Parathyroid adenoma (tissue), 2 donors: ENCODE measurements at regions not wholly inside any gene's neighbourhood (a gene's known extent, or its start where the extent isn't known, plus 50 kb on each side); places are given as distances from the start of the nearest gene placed in this dataset.

Experiments used
- H2AFZ ChIP-seq: fragments of 300-600 bp; sonication (generic); one replicate; pipeline ENCODE4 v1.7.0; 2017; ENCODE audit warnings: antibody characterized with exemption, mild to moderate bottlenecking
- H3K27ac ChIP-seq: fragments of 300-600 bp; sonication (generic); one replicate; pipeline ENCODE4 v1.7.0; 2017
- H3K27me3 ChIP-seq: fragments of 300-600 bp; sonication (generic); one replicate; pipeline ENCODE4 v1.7.0; 2017; ENCODE audit warnings: low read length; ENCODE audit not compliant: control insufficient read depth, insufficient read depth
- H3K36me3 ChIP-seq: fragments of 300-600 bp; sonication (generic); one replicate; pipeline ENCODE4 v1.7.0; 2017; ENCODE audit warnings: low read length; ENCODE audit not compliant: control insufficient read depth, insufficient read depth
- H3K4me1 ChIP-seq: fragments of 300-600 bp; sonication (generic); one replicate; pipeline ENCODE4 v1.7.0; 2017; ENCODE audit warnings: control low read depth
- H3K4me2 ChIP-seq: fragments of 300-600 bp; sonication (generic); one replicate; pipeline ENCODE4 v1.7.0; 2017; ENCODE audit warnings: low read length
- H3K4me3 ChIP-seq: fragments of 300-600 bp; sonication (generic); one replicate; pipeline ENCODE4 v1.7.0; 2017; ENCODE audit warnings: low read depth, low read length
- H3K79me2 ChIP-seq: fragments of 300-600 bp; sonication (generic); one replicate; pipeline ENCODE4 v1.7.0; 2017; ENCODE audit warnings: control low read depth
- H3K9ac ChIP-seq: fragments of 300-600 bp; sonication (generic); one replicate; pipeline ENCODE4 v1.7.0; 2017; ENCODE audit warnings: mild to moderate bottlenecking
- H3K9me3 ChIP-seq: fragments of 300-600 bp; sonication (generic); one replicate; pipeline ENCODE4 v1.7.0; 2017; ENCODE audit warnings: low read length; ENCODE audit not compliant: control insufficient read depth
- TF ChIP-seq, protein P1 (sequence below): fragments of 300-600 bp; sonication (generic); IDR thresholded peaks from one replicate; pipeline ENCODE4 v1.7.0; 2017; ENCODE audit warnings: antibody characterized with exemption, mild to moderate bottlenecking
- donor health status: primary hyperparathyroidism.

DNA sequence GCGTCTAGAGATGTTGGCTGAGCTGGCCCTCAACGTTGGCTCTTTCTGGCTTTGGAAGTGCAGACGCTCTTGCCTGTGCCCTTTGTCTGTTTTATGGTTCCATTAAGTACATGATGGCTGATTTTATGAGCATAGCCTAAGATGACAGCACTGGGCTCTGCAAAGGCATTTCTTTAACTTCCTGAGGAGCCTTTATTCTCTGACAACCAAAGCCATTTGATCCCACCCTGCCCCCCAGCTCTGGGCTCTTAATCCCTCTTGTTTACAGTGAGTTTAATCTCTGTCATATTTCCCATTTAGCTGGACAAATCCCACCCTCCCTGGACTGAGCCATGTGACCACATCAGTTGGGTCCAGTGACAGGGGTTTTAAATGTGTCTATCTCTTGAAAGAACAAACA, 195.9 kb downstream of the ACKR3 start:
- TF ChIP-seq, protein P1, sequence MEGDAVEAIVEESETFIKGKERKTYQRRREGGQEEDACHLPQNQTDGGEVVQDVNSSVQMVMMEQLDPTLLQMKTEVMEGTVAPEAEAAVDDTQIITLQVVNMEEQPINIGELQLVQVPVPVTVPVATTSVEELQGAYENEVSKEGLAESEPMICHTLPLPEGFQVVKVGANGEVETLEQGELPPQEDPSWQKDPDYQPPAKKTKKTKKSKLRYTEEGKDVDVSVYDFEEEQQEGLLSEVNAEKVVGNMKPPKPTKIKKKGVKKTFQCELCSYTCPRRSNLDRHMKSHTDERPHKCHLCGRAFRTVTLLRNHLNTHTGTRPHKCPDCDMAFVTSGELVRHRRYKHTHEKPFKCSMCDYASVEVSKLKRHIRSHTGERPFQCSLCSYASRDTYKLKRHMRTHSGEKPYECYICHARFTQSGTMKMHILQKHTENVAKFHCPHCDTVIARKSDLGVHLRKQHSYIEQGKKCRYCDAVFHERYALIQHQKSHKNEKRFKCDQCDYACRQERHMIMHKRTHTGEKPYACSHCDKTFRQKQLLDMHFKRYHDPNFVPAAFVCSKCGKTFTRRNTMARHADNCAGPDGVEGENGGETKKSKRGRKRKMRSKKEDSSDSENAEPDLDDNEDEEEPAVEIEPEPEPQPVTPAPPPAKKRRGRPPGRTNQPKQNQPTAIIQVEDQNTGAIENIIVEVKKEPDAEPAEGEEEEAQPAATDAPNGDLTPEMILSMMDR = no peak
- no peaks in the 10 kb centered on the region for H3K79me2 ChIP-seq
- no peaks in the 10 kb centered on the region for H3K27me3 ChIP-seq
- no peak overlapping the region for H2AFZ ChIP-seq
- no peaks in the 10 kb centered on the region for H3K36me3 ChIP-seq
- no peak overlapping the region for H3K4me2 ChIP-seq
- H3K27ac ChIP-seq = no peak overlapping the region
- no peak overlapping the region for H3K9ac ChIP-seq
- H3K9me3 ChIP-seq = no peaks in the 10 kb centered on the region
- no peaks in the 10 kb centered on the region for H3K4me1 ChIP-seq
- no peak overlapping the region for H3K4me3 ChIP-seq

DNA sequence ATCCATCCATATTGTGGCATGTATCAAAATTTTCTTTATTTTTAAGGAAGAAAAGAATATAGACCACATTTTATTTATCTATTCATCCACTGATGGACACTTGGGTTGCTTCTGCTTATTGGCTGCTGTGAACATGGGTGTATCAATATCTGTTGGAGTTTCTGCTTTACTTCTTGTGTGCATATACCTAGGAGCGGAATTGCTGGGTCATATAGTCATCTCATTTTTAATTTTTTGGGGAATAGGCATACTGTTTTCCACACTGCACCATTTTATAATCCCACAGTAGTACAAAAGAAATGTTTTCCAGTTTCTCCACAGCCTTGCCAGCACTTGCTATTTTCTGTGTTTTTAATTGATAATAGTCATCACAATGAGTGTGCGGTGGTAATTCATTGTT, 197.2 kb downstream of the ACKR3 start:
- Histone ChIP-seq H3K9ac (no peak overlapping the region), H3K27me3 (no peaks in the 10 kb centered on the region), H2AFZ (no peak overlapping the region), H3K9me3 (no peaks in the 10 kb centered on the region), H3K4me2 (no peak overlapping the region), H3K27ac (no peak overlapping the region), H3K36me3 (no peaks in the 10 kb centered on the region), H3K4me1 (no peaks in the 10 kb centered on the region), H3K4me3 (no peak overlapping the region), H3K79me2 (no peaks in the 10 kb centered on the region)
- TF ChIP-seq, protein P1 = no peak

DNA sequence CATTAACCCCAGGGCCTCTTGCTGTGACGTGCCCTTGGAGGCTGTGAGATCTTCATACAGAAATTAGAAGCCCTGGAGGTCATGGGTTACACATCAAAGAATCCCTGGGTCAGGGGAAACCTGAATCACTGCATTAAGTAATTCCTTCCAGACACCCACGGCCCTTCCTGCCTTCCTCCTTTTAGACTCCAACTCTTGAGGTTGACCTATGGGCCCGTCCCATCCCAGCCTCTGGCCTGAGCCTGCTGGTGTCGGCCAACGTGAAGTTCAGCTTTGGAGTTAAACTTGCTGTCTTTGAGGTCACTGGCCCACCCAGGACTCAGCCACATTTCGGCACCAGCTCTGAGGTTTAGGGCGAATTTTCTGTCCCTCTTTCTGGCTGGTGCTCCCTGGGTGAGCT, 198.3 kb downstream of the ACKR3 start:
- Histone ChIP-seq H3K4me2 (no peak overlapping the region), H3K27ac (no peak overlapping the region), H3K4me3 (no peak overlapping the region), H3K9ac (no peak overlapping the region), H3K4me1 (no peaks in the 10 kb centered on the region), H3K79me2 (no peaks in the 10 kb centered on the region), H2AFZ (no peak overlapping the region), H3K36me3 (no peaks in the 10 kb centered on the region), H3K9me3 (no peaks in the 10 kb centered on the region), H3K27me3 (no peaks in the 10 kb centered on the region)
- TF ChIP-seq, protein P1 = no peak

DNA sequence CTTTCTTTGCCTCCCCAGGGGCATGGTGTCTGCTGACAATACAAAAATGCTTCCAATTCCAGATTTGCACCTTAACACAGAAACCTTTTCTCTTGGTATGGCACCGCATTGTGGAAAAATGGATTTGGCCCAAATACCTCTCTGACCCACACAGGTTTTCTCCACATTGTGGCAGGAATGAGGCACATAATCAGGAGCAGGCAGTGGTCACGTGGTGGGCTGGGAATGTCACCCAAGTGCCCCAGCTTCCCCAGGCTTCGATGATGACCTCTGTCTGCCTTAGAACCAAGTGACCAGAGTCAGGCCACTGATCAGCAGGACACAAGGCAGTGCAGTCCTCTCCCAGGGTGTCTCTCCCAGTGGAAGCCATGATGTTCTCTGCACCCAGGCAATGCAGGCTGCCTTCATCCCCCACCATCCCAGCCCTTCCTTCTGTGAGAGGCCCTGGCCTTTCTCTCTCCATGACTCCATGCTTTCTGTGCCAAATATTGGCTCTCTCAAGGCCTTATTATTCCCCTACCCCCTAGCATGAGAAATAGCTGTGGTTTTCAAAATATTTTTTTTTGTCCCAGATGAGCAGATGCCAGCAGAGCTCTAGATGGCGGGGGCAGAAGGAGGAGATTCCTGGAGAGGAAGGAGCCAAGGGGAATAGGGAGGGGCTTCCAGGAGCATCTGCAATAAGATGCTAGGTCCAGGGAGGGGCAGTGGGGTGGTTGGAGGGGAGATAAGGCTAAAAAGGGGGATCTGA, 198.9 kb downstream of the ACKR3 start:
- Histone ChIP-seq H2AFZ (no peak overlapping the region), H3K9ac (no peak overlapping the region), H3K36me3 (no peaks in the 10 kb centered on the region), H3K27me3 (no peaks in the 10 kb centered on the region), H3K4me2 (no peak overlapping the region), H3K79me2 (no peaks in the 10 kb centered on the region), H3K4me1 (no peaks in the 10 kb centered on the region), H3K9me3 (no peaks in the 10 kb centered on the region), H3K4me3 (no peak overlapping the region), H3K27ac (no peak overlapping the region)
- TF ChIP-seq, protein P1 = no peak
